ENCODE measurements at regions not wholly inside any gene's neighbourhood (a gene's known extent, or its start where the extent isn't known, plus 50 kb on each side); places are given as distances from the start of the nearest gene placed in this dataset.

DNA sequence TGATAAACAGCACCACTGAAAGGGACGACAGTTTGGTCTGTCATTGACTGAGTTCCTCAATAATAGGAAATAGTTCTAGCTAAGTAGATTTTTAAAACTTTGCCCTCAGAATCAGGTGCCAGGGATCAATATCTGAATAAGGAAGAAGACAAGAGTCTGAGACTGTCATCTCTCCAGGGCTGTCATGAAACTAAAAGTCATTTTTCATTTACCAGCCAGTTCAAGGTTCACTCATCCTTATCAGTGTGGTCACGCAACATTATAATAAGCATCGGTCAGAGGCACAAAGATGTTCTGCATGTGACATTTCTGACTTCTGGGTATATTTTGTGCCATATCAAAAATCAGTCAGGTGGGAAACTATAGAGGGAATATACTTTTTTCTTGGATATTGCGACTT, 52.5 kb upstream of the E2F3 start:
- TF ChIP-seq POLR2A (IDR thresholded peaks at IDR 0.05) (no peak), CTCF (IDR thresholded peaks at IDR 0.05 in 4 of 5, conservative IDR thresholded peaks at IDR 0.05 in 1 of 5) (no peak)

All from gastrocnemius medialis (tissue), 4 donors.